HCT116 (cell line): ENCODE measurements at regions not wholly inside any gene's neighbourhood (a gene's known extent, or its start where the extent isn't known, plus 50 kb on each side); places are given as distances from the start of the nearest gene placed in this dataset.

Source experiments
- ATAC-seq: fragments of 200-7000 bp; cut with Tn5 transposase; 2 replicates; pipeline ENCODE4 v1.9.1; 2020; ENCODE audit warnings: mild to moderate bottlenecking, moderate library complexity
- BruUV-seq: library from RNA; stranded (reverse); fragments of 400-500 nt; replicated peaks from 2 replicates; lab custom pipeline; 2021; lab: Mats Ljungman, UMichigan
- CTCF ChIA-PET: fragments of 300-600 bp; sonication (Branson Sonifier 250); formaldehyde crosslinking; loops from one replicate; lab custom pipeline; 2021; ENCODE audit warnings: antibody characterized with exemption; lab: Charles Lee
- POLR2A ChIA-PET: fragments of 300-600, 350-600 bp; sonication (Branson Sonifier 250); formaldehyde crosslinking; loops from one replicate; lab custom pipeline; 2021; ENCODE audit warnings: antibody characterized with exemption; lab: Charles Lee
- RAD21 ChIA-PET, 2 experiments: fragments of 300-600 bp; sonication (Branson Sonifier 250); formaldehyde crosslinking; loops; one replicate each; lab custom pipeline; 2023; ENCODE audit warnings: low total read pairs in 2 of 2; ENCODE audit not compliant: uncharacterized antibody in 2 of 2, unreplicated experiment in 2 of 2, low non-redundant PET in 1 of 2; lab: Charles Lee
- DNase-seq: peaks from one replicate; pipeline ENCODE4 v3.0.0-alpha.2; 2010; ENCODE audit warnings: low read depth, low spot score
- H2AFZ ChIP-seq: fragments of 200-600 bp; shearing (Covaris generic), sonication (generic); 2 replicates; pipeline ENCODE4 v1.6.1; 2017; ENCODE audit warnings: low read depth, mixed run types, mixed read lengths, antibody characterized with exemption, low read length; ENCODE audit not compliant: poor library complexity, severe bottlenecking
- H3K27ac ChIP-seq: 2 replicates; pipeline ENCODE4 v1.5.1; 2012; ENCODE audit warnings: low read depth, low read length
- H3K27me3 ChIP-seq: fragments of 200-600 bp; sonication (generic); 2 replicates; pipeline ENCODE4 v1.6.1; 2016; ENCODE audit warnings: mixed run types, low read length, mixed read lengths; ENCODE audit not compliant: insufficient read depth
- H3K36me3 ChIP-seq, 2 experiments: fragments of 200-500 bp in 1 of 2; fragments of 200-600 bp in 1 of 2; sonication (Bioruptor generic) in 1 of 2; sonication (generic) in 1 of 2; 2 replicates each; pipeline versions ENCODE4 v1.5.1 to v1.6.1; 2014 to 2016; ENCODE audit warnings: low read length in 2 of 2, inconsistent platforms in 1 of 2, mixed read lengths in 1 of 2, mixed run types in 1 of 2; ENCODE audit not compliant: insufficient read depth in 2 of 2, control insufficient read depth in 1 of 2
- H3K4me1 ChIP-seq, 2 experiments: fragments of 200-600 bp in 1 of 2; sonication (generic) in 1 of 2; 2 replicates each; pipeline versions ENCODE4 v1.5.1 to v1.6.1; 2012 to 2017; ENCODE audit warnings: low read length in 2 of 2, inconsistent platforms in 1 of 2, mild to moderate bottlenecking in 1 of 2, mixed read lengths in 1 of 2, mixed run types in 1 of 2, moderate library complexity in 1 of 2; ENCODE audit not compliant: insufficient read depth in 2 of 2, control insufficient read depth in 1 of 2
- H3K4me2 ChIP-seq: fragments of 200-600 bp; sonication (generic); 2 replicates; pipeline ENCODE4 v1.6.1; 2017; ENCODE audit warnings: mixed run types, low read length, mixed read lengths
- H3K4me3 ChIP-seq, 2 experiments: fragments of 200-600 bp in 1 of 2; sonication (generic) in 1 of 2; replicated peaks in 1 of 2; 2 replicates each; pipeline ENCODE4 v1.5.1; 2011 to 2016; ENCODE audit warnings: low read length in 2 of 2, control low read depth in 1 of 2, low read depth in 1 of 2, mild to moderate bottlenecking in 1 of 2, mixed read lengths in 1 of 2, mixed run types in 1 of 2
- H3K79me2 ChIP-seq: fragments of 200-600 bp; sonication (generic); 2 replicates; pipeline ENCODE4 v1.6.1; 2017; ENCODE audit warnings: mild to moderate bottlenecking, mixed run types, low read length, moderate library complexity, mixed read lengths; ENCODE audit not compliant: insufficient read depth
- H3K9ac ChIP-seq: fragments of 200-600 bp; sonication (generic); 2 replicates; pipeline ENCODE4 v1.6.1; 2016; ENCODE audit warnings: low read length, mixed read lengths
- H3K9me2 ChIP-seq: fragments of 200-600 bp; sonication (generic), shearing (Covaris generic); 2 replicates; pipeline ENCODE4 v1.6.1; 2017; ENCODE audit warnings: mixed run types, mild to moderate bottlenecking, moderate library complexity; ENCODE audit not compliant: insufficient read depth
- H3K9me3 ChIP-seq, 2 experiments: fragments of 200-500 bp in 1 of 2; fragments of 200-600 bp in 1 of 2; sonication (Bioruptor generic) in 1 of 2; sonication (generic) in 1 of 2; 2 replicates each; pipeline ENCODE4 v1.6.1; 2014 to 2017; ENCODE audit warnings: low read length in 2 of 2, mixed read lengths in 2 of 2, inconsistent platforms in 1 of 2, low read depth in 1 of 2, mild to moderate bottlenecking in 1 of 2, mixed run types in 1 of 2, moderate library complexity in 1 of 2; ENCODE audit not compliant: control insufficient read depth in 1 of 2, insufficient read depth in 1 of 2
- H4K20me1 ChIP-seq: fragments of 200-600 bp; sonication (generic), shearing (Covaris generic); 2 replicates; pipeline ENCODE4 v1.6.1; 2017; ENCODE audit warnings: mixed run types, mild to moderate bottlenecking, moderate library complexity; ENCODE audit not compliant: insufficient read depth
- CBX3 ChIP-seq: IDR thresholded peaks from 2 replicates; pipeline ENCODE4 v1.6.1; 2012; ENCODE audit warnings: low read depth
- EGR1 ChIP-seq: IDR thresholded peaks from 2 replicates; pipeline ENCODE4 v1.6.1; 2012; ENCODE audit warnings: low read depth
- EZH2 ChIP-seq: fragments of 200-600 bp; sonication (generic); IDR thresholded peaks from 2 replicates; pipeline ENCODE4 v1.6.1; 2017; ENCODE audit warnings: antibody characterized with exemption, mixed run types
- JUND ChIP-seq: IDR thresholded peaks from 2 replicates; pipeline ENCODE4 v1.6.1; 2012
- POLR2A ChIP-seq: IDR thresholded peaks from 2 replicates; pipeline ENCODE4 v1.7.0; 2011; ENCODE audit warnings: borderline replicate concordance; ENCODE audit not compliant: insufficient read depth, insufficient read length; ENCODE audit errors: extremely low read depth
- SP1 ChIP-seq: IDR thresholded peaks from 2 replicates; pipeline ENCODE4 v1.6.1; 2012; ENCODE audit warnings: low read depth
- SRF ChIP-seq: IDR thresholded peaks from 2 replicates; pipeline ENCODE4 v1.6.1; 2012; ENCODE audit warnings: low read depth
- ZFX ChIP-seq: fragments of 450-650 bp; IDR thresholded peaks from 2 replicates; pipeline ENCODE4 v1.6.1; 2017
- ZNF274 ChIP-seq: fragments of 200-500 bp; sonication (Bioruptor generic); IDR thresholded peaks from 2 replicates; pipeline ENCODE4 v1.6.1; 2014; ENCODE audit warnings: mild to moderate bottlenecking, low read depth, low read length, inconsistent platforms
- intact Hi-C: fragments of 100-400 bp; cut with micrococcal nuclease; formaldehyde crosslinking; loops from 2 replicates; pipeline ENCODE4 v1.10.0; 2022
- TF ChIP-seq, protein P1 (sequence below), 3 experiments: fragments of 200-600 bp in 1 of 3; sonication (generic) in 1 of 3; IDR thresholded peaks in 2 of 3; conservative IDR thresholded peaks in 1 of 3; 2 replicates each; pipeline ENCODE4 v1.5.1; 2012 to 2017; ENCODE audit warnings: low read depth in 2 of 3, low read length in 2 of 3, antibody characterized with exemption in 1 of 3, borderline replicate concordance in 1 of 3, control low read depth in 1 of 3, mild to moderate bottlenecking in 1 of 3, mixed read lengths in 1 of 3, mixed run types in 1 of 3, moderate library complexity in 1 of 3; ENCODE audit not compliant: insufficient read depth in 1 of 3
- TF ChIP-seq, protein P2 (sequence below): IDR thresholded peaks from 2 replicates; pipeline ENCODE4 v1.6.1; 2012
- TF ChIP-seq, protein P3 (sequence below): IDR thresholded peaks from 2 replicates; pipeline ENCODE4 v1.6.1; 2011; ENCODE audit warnings: mild to moderate bottlenecking, low read length, moderate library complexity; ENCODE audit not compliant: insufficient replicate concordance; ENCODE audit errors: extremely low read depth
- TF ChIP-seq, protein P4 (sequence below): IDR thresholded peaks from 2 replicates; pipeline ENCODE4 v1.6.1; 2012
- TF ChIP-seq, protein P5 (sequence below): IDR thresholded peaks from 2 replicates; pipeline ENCODE4 v1.6.1; 2012; ENCODE audit warnings: low read depth

DNA sequence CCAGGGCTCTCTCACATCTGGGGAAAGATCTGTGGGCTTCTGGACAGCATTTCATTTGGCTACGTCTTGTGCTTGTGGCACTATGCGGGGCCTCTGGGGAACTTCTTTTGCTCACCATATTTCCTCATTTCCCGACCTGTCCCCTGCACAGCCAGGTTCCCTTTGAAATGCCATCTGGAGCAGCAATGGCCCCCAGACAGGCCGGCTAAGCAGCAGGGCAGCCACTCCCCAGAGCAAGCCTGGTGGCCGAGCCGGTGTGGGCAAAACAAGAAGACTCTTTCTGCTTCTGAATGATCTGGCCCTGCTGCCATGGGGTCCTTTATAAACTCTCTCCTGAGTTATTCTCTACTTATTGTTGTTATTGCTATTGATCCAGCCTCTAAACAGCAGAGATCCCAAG, 190.7 kb upstream of the NECTIN1 start:
- Histone ChIP-seq H3K9me2 (no peaks in the 10 kb centered on the region), H3K36me3 (no peaks in the 10 kb centered on the region), H3K79me2 (no peaks in the 10 kb centered on the region), H3K4me3 (no peak overlapping the region), H3K9me3 (no peaks in the 10 kb centered on the region), H3K4me1 (no peaks in the 10 kb centered on the region), H2AFZ (no peak overlapping the region), H4K20me1 (no peaks in the 10 kb centered on the region), H3K27me3 (peaks cover 78% of the 10 kb centered on the region), H3K27ac (no peak overlapping the region), H3K4me2 (no peak overlapping the region), H3K9ac (no peak overlapping the region)
- no peak for TF ChIP-seq EGR1
- TF ChIP-seq, protein P1, sequence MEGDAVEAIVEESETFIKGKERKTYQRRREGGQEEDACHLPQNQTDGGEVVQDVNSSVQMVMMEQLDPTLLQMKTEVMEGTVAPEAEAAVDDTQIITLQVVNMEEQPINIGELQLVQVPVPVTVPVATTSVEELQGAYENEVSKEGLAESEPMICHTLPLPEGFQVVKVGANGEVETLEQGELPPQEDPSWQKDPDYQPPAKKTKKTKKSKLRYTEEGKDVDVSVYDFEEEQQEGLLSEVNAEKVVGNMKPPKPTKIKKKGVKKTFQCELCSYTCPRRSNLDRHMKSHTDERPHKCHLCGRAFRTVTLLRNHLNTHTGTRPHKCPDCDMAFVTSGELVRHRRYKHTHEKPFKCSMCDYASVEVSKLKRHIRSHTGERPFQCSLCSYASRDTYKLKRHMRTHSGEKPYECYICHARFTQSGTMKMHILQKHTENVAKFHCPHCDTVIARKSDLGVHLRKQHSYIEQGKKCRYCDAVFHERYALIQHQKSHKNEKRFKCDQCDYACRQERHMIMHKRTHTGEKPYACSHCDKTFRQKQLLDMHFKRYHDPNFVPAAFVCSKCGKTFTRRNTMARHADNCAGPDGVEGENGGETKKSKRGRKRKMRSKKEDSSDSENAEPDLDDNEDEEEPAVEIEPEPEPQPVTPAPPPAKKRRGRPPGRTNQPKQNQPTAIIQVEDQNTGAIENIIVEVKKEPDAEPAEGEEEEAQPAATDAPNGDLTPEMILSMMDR (IDR thresholded peaks at IDR 0.05 in 2 of 3, conservative IDR thresholded peaks at IDR 0.05 in 1 of 3; ENCODE audit: borderline replicate concordance in 1 of 3, insufficient read depth in 1 of 3, low read depth in 2 of 3, low read length in 2 of 3) = no peak
- TF ChIP-seq, protein P2, sequence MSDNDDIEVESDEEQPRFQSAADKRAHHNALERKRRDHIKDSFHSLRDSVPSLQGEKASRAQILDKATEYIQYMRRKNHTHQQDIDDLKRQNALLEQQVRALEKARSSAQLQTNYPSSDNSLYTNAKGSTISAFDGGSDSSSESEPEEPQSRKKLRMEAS = no peak
- no peak for TF ChIP-seq ZNF274
- no peak for TF ChIP-seq JUND
- TF ChIP-seq, protein P3, sequence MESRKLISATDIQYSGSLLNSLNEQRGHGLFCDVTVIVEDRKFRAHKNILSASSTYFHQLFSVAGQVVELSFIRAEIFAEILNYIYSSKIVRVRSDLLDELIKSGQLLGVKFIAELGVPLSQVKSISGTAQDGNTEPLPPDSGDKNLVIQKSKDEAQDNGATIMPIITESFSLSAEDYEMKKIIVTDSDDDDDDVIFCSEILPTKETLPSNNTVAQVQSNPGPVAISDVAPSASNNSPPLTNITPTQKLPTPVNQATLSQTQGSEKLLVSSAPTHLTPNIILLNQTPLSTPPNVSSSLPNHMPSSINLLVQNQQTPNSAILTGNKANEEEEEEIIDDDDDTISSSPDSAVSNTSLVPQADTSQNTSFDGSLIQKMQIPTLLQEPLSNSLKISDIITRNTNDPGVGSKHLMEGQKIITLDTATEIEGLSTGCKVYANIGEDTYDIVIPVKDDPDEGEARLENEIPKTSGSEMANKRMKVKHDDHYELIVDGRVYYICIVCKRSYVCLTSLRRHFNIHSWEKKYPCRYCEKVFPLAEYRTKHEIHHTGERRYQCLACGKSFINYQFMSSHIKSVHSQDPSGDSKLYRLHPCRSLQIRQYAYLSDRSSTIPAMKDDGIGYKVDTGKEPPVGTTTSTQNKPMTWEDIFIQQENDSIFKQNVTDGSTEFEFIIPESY = no peak
- no peak; the same call in 1 of the 2 replicates for TF ChIP-seq EZH2
- TF ChIP-seq, protein P4, sequence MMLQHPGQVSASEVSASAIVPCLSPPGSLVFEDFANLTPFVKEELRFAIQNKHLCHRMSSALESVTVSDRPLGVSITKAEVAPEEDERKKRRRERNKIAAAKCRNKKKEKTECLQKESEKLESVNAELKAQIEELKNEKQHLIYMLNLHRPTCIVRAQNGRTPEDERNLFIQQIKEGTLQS = no peak
- TF ChIP-seq ZFX = no peak
- TF ChIP-seq POLR2A = no peak
- TF ChIP-seq, protein P5, sequence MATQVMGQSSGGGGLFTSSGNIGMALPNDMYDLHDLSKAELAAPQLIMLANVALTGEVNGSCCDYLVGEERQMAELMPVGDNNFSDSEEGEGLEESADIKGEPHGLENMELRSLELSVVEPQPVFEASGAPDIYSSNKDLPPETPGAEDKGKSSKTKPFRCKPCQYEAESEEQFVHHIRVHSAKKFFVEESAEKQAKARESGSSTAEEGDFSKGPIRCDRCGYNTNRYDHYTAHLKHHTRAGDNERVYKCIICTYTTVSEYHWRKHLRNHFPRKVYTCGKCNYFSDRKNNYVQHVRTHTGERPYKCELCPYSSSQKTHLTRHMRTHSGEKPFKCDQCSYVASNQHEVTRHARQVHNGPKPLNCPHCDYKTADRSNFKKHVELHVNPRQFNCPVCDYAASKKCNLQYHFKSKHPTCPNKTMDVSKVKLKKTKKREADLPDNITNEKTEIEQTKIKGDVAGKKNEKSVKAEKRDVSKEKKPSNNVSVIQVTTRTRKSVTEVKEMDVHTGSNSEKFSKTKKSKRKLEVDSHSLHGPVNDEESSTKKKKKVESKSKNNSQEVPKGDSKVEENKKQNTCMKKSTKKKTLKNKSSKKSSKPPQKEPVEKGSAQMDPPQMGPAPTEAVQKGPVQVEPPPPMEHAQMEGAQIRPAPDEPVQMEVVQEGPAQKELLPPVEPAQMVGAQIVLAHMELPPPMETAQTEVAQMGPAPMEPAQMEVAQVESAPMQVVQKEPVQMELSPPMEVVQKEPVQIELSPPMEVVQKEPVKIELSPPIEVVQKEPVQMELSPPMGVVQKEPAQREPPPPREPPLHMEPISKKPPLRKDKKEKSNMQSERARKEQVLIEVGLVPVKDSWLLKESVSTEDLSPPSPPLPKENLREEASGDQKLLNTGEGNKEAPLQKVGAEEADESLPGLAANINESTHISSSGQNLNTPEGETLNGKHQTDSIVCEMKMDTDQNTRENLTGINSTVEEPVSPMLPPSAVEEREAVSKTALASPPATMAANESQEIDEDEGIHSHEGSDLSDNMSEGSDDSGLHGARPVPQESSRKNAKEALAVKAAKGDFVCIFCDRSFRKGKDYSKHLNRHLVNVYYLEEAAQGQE = no peak
- no peak for TF ChIP-seq SRF
- no peak for TF ChIP-seq CBX3
- no peak for TF ChIP-seq SP1
- BruUV-seq = no TSS peak
- ATAC-seq = no peak
- no peak for DNase-seq
- ChIA-PET RAD21 (no interaction called here), POLR2A (no interaction called here), CTCF (no interaction called here)
- intact Hi-C loops = no loop called here
